ENCODE measurements at regions not wholly inside any gene's neighbourhood (a gene's known extent, or its start where the extent isn't known, plus 50 kb on each side); places are given as distances from the start of the nearest gene placed in this dataset.

DNA sequence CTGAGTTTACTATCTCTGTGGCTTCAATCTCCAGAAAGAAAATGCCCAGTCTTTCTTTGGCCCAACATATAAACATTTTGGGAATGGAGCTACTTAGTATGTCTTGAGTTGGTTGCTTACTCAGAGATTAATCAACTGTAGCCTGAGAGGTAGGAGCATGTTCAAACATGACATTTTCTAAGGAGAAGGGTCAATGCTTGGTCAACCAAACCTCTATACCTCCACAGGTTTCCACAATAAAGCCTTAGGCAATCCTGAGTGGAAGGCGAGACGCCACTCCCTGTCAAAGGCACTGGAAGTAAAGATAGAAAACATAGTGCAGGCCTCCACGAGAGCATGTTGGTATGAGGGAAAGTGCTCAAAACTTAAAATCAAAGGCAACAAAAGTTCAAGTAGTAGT, 411.4 kb downstream of the KCTD16 start:
- TF ChIP-seq FOXP2 (optimal IDR thresholded peaks at IDR 0.05; ENCODE audit: borderline replicate concordance, extremely low read depth, extremely low read length, insufficient read depth) (no peak), SIN3A (IDR thresholded peaks at IDR 0.05; ENCODE audit: borderline replicate concordance, insufficient read depth, low read length) (no peak), POLR2AphosphoS5 (IDR thresholded peaks at IDR 0.05; ENCODE audit: low read depth, low read length) (no peak), TAF1 (IDR thresholded peaks at IDR 0.05; ENCODE audit: borderline replicate concordance, insufficient read depth, low read length) (no peak)
- TF ChIP-seq, protein P1, sequence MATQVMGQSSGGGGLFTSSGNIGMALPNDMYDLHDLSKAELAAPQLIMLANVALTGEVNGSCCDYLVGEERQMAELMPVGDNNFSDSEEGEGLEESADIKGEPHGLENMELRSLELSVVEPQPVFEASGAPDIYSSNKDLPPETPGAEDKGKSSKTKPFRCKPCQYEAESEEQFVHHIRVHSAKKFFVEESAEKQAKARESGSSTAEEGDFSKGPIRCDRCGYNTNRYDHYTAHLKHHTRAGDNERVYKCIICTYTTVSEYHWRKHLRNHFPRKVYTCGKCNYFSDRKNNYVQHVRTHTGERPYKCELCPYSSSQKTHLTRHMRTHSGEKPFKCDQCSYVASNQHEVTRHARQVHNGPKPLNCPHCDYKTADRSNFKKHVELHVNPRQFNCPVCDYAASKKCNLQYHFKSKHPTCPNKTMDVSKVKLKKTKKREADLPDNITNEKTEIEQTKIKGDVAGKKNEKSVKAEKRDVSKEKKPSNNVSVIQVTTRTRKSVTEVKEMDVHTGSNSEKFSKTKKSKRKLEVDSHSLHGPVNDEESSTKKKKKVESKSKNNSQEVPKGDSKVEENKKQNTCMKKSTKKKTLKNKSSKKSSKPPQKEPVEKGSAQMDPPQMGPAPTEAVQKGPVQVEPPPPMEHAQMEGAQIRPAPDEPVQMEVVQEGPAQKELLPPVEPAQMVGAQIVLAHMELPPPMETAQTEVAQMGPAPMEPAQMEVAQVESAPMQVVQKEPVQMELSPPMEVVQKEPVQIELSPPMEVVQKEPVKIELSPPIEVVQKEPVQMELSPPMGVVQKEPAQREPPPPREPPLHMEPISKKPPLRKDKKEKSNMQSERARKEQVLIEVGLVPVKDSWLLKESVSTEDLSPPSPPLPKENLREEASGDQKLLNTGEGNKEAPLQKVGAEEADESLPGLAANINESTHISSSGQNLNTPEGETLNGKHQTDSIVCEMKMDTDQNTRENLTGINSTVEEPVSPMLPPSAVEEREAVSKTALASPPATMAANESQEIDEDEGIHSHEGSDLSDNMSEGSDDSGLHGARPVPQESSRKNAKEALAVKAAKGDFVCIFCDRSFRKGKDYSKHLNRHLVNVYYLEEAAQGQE (IDR thresholded peaks at IDR 0.05; ENCODE audit: insufficient read depth in 1 of 2, low read depth in 2 of 2, low read length in 2 of 2) = no peak

DNA sequence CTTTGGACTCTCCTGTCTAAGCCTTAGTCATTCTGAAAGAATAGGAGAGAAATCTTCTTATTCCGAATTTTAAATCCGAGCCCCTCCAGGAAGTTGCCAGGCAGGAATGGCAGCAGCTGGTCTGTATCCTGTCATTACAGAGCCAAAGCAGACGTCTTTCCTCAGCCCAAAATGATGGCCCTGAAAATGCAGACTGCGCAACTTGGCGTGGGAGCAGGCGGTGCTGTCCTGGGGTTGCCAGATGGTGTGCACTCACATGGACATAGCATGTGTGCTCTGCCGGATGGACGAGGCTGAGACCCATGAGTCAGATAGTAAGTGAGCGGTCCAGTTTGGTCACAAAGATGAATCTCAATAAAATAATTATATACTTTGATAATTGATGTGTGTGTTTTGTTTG, 410.4 kb downstream of the KCTD16 start:
- TF ChIP-seq SIN3A (IDR thresholded peaks at IDR 0.05; ENCODE audit: borderline replicate concordance, insufficient read depth, low read length) = no peak
- no peak for TF ChIP-seq POLR2AphosphoS5 (IDR thresholded peaks at IDR 0.05; ENCODE audit: low read depth, low read length)

DNA sequence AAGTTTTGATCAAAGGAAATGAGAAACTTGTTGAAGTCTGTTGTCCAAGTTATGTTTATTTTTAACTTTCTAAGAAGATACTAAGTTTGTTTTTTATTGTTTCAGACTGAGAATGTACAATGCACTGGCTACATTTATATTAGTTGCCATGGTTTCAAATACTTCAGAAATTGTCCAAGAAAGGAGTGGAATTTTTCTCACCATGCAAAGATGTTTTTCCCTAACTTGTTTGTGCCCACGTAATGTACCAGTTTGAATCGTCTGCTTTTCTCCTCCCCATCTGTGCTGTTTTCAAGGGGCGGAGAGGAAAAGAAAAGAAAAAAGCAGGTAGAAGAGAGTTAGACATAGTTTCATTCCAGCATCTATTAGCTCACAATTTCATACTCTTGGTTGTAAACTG, 407.0 kb downstream of the KCTD16 start:
- TF ChIP-seq POLR2AphosphoS5 (IDR thresholded peaks at IDR 0.05; ENCODE audit: low read depth, low read length) (no peak), SIN3A (IDR thresholded peaks at IDR 0.05; ENCODE audit: borderline replicate concordance, insufficient read depth, low read length) (no peak), TAF1 (IDR thresholded peaks at IDR 0.05; ENCODE audit: borderline replicate concordance, insufficient read depth, low read length) (no peak), FOXP2 (optimal IDR thresholded peaks at IDR 0.05; ENCODE audit: borderline replicate concordance, extremely low read depth, extremely low read length, insufficient read depth) (no peak)
- TF ChIP-seq, protein P1 (IDR thresholded peaks at IDR 0.05; ENCODE audit: insufficient read depth in 1 of 2, low read depth in 2 of 2, low read length in 2 of 2) = no peak

DNA sequence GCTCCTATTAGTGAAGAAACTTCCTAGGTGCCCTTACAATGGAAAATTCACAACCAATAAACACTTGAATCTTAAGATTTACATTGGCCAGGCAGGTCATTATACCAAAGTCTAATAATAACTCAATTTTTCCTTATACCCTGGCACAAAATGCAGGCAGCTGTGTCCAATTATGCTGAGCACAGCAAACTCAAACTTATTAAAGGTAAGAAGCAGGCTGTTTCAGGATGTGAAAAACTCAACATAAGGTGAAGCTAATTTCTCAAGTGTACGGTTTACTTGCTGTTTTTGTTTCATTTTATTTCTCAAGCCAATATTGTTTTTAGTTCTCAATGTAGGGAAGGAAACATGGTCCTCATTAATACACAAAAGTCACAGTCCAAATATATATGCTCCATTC, 405.1 kb downstream of the KCTD16 start:
- TF ChIP-seq FOXP2 (optimal IDR thresholded peaks at IDR 0.05; ENCODE audit: borderline replicate concordance, extremely low read depth, extremely low read length, insufficient read depth) = no peak
- no peak for TF ChIP-seq SIN3A (IDR thresholded peaks at IDR 0.05; ENCODE audit: borderline replicate concordance, insufficient read depth, low read length)
- no peak for TF ChIP-seq TAF1 (IDR thresholded peaks at IDR 0.05; ENCODE audit: borderline replicate concordance, insufficient read depth, low read length)
- no peak for TF ChIP-seq POLR2AphosphoS5 (IDR thresholded peaks at IDR 0.05; ENCODE audit: low read depth, low read length)
- TF ChIP-seq, protein P1 (IDR thresholded peaks at IDR 0.05; ENCODE audit: insufficient read depth in 1 of 2, low read depth in 2 of 2, low read length in 2 of 2) = no peak

DNA sequence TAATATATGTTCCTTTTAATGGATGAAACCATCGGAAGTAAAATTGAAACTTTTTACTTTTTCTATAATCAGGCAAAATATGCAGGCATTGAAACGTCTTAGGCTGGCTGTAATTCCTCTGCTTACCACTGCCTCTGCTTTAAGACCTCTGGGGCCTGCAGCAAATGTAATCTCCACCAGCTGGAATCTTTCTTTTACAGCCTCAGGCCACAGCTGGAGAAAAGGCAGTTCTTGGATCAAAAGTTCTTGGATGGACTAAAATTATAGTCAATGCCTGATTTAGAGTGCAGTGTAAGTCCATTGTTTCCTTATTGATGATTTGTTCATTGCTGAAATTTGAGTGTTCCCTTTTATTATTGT, 396.7 kb downstream of the KCTD16 start:
- TF ChIP-seq POLR2AphosphoS5 (IDR thresholded peaks at IDR 0.05; ENCODE audit: low read depth, low read length) = no peak
- TF ChIP-seq, protein P1 (IDR thresholded peaks at IDR 0.05; ENCODE audit: insufficient read depth in 1 of 2, low read depth in 2 of 2, low read length in 2 of 2) = no peak
- no peak for TF ChIP-seq SIN3A (IDR thresholded peaks at IDR 0.05; ENCODE audit: borderline replicate concordance, insufficient read depth, low read length)
- no peak for TF ChIP-seq FOXP2 (optimal IDR thresholded peaks at IDR 0.05; ENCODE audit: borderline replicate concordance, extremely low read depth, extremely low read length, insufficient read depth)
- TF ChIP-seq TAF1 (IDR thresholded peaks at IDR 0.05; ENCODE audit: borderline replicate concordance, insufficient read depth, low read length) = no peak
